ENCODE measurements at regions not wholly inside any gene's neighbourhood (a gene's known extent, or its start where the extent isn't known, plus 50 kb on each side); places are given as distances from the start of the nearest gene placed in this dataset.

DNA sequence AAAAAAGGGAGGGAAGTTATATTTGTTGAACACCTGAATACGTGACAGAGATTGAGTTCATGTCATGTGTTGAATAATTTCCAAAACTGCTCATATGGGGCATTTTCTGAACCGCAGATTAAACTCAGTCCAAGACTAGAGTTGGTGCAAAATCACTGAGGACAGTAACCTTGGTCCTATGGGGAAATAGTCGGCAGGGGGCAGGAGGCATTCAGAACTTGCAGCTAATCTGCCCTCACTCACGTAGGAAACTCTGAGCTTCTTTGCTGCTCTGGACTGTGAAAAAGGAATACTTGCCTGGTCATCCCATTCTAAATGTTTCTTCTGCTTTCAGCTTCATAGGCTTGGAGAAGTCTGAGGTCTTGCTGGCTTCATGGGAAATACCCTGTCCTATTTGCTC is 228.3 kb upstream of the ZP4 start:
- Histone ChIP-seq H3K4me3 (no peak overlapping the region), H3K4me2 (no peak overlapping the region), H3K9me3 (no peaks in the 10 kb centered on the region), H3K27ac (no peak overlapping the region), H3K4me1 (no peaks in the 10 kb centered on the region)
- FAIRE-seq (no peak), DNase-seq (ENCODE audit: low read depth in 1 of 2, low spot score in 1 of 2) (no peak), ATAC-seq (no peak)
- TF ChIP-seq SMC3 (IDR thresholded peaks at IDR 0.05) = no peak
- no peak for TF ChIP-seq FOXS1 (CRISPR knock-in tag; IDR thresholded peaks at IDR 0.05)
- TF ChIP-seq, protein P1, sequence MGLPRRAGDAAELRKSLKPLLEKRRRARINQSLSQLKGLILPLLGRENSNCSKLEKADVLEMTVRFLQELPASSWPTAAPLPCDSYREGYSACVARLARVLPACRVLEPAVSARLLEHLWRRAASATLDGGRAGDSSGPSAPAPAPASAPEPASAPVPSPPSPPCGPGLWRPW (IDR thresholded peaks at IDR 0.05) = no peak
- no peak for TF ChIP-seq NR3C1 (IDR thresholded peaks at IDR 0.05)
- TF ChIP-seq JUN (IDR thresholded peaks at IDR 0.05) = no peak
- no peak for TF ChIP-seq CBX8 (IDR thresholded peaks at IDR 0.05)
- no peak for TF ChIP-seq ZSCAN20 (CRISPR knock-in tag; IDR thresholded peaks at IDR 0.05)
- TF ChIP-seq, protein P2, sequence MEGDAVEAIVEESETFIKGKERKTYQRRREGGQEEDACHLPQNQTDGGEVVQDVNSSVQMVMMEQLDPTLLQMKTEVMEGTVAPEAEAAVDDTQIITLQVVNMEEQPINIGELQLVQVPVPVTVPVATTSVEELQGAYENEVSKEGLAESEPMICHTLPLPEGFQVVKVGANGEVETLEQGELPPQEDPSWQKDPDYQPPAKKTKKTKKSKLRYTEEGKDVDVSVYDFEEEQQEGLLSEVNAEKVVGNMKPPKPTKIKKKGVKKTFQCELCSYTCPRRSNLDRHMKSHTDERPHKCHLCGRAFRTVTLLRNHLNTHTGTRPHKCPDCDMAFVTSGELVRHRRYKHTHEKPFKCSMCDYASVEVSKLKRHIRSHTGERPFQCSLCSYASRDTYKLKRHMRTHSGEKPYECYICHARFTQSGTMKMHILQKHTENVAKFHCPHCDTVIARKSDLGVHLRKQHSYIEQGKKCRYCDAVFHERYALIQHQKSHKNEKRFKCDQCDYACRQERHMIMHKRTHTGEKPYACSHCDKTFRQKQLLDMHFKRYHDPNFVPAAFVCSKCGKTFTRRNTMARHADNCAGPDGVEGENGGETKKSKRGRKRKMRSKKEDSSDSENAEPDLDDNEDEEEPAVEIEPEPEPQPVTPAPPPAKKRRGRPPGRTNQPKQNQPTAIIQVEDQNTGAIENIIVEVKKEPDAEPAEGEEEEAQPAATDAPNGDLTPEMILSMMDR (IDR thresholded peaks at IDR 0.05) = no peak
- ChIA-PET POLR2A (no interaction called here), CTCF (no interaction called here)
- 3% methylated on average over 4 of the region's 4 CpGs for WGBS (ENCODE audit: missing lambda C conversion rate)

DNA sequence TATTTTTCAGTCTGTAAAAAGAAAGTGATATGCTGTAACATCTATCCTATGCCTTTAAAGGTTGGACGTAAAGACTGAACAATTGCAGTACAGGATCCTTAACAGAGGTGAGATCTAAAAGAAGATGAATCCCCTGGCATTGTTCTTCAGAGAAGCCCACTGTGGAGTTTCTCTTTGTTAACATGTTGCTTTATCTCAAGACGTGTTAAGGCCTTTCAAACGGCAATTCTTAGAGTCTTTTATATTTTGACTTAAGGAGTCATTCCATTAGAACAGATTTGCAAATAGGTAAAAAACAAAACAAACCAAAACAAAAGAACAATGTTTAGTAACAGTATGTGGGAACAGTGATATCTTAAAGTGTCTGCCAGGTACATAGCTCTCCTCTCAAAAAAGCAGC is 225.1 kb upstream of the ZP4 start:
- 20% methylated on average over 3 of the region's 3 CpGs for WGBS (ENCODE audit: missing lambda C conversion rate)
- ChIA-PET POLR2A (no interaction called here), CTCF (no interaction called here)
- Histone ChIP-seq H3K4me2 (no peak overlapping the region), H3K4me3 (no peak overlapping the region), H3K9me3 (no peaks in the 10 kb centered on the region), H3K27ac (no peak overlapping the region), H3K4me1 (no peaks in the 10 kb centered on the region)
- no peak for DNase-seq (ENCODE audit: low read depth in 1 of 2, low spot score in 1 of 2)
- TF ChIP-seq POLR2AphosphoS2 (conservative IDR thresholded peaks at IDR 0.05; ENCODE audit: low read length) (no peak), RNF2 (IDR thresholded peaks at IDR 0.05; ENCODE audit: borderline replicate concordance, low read depth) (no peak), MYC (IDR thresholded peaks at IDR 0.05; ENCODE audit: borderline replicate concordance, low read length) (no peak), JUNB (IDR thresholded peaks at IDR 0.05) (no peak), ZNF302 (CRISPR knock-in tag; IDR thresholded peaks at IDR 0.05) (no peak), FOSB (CRISPR knock-in tag; IDR thresholded peaks at IDR 0.05) (no peak)
- TF ChIP-seq, protein P3, sequence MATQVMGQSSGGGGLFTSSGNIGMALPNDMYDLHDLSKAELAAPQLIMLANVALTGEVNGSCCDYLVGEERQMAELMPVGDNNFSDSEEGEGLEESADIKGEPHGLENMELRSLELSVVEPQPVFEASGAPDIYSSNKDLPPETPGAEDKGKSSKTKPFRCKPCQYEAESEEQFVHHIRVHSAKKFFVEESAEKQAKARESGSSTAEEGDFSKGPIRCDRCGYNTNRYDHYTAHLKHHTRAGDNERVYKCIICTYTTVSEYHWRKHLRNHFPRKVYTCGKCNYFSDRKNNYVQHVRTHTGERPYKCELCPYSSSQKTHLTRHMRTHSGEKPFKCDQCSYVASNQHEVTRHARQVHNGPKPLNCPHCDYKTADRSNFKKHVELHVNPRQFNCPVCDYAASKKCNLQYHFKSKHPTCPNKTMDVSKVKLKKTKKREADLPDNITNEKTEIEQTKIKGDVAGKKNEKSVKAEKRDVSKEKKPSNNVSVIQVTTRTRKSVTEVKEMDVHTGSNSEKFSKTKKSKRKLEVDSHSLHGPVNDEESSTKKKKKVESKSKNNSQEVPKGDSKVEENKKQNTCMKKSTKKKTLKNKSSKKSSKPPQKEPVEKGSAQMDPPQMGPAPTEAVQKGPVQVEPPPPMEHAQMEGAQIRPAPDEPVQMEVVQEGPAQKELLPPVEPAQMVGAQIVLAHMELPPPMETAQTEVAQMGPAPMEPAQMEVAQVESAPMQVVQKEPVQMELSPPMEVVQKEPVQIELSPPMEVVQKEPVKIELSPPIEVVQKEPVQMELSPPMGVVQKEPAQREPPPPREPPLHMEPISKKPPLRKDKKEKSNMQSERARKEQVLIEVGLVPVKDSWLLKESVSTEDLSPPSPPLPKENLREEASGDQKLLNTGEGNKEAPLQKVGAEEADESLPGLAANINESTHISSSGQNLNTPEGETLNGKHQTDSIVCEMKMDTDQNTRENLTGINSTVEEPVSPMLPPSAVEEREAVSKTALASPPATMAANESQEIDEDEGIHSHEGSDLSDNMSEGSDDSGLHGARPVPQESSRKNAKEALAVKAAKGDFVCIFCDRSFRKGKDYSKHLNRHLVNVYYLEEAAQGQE (IDR thresholded peaks at IDR 0.05) = no peak
- TF ChIP-seq, protein P4, sequence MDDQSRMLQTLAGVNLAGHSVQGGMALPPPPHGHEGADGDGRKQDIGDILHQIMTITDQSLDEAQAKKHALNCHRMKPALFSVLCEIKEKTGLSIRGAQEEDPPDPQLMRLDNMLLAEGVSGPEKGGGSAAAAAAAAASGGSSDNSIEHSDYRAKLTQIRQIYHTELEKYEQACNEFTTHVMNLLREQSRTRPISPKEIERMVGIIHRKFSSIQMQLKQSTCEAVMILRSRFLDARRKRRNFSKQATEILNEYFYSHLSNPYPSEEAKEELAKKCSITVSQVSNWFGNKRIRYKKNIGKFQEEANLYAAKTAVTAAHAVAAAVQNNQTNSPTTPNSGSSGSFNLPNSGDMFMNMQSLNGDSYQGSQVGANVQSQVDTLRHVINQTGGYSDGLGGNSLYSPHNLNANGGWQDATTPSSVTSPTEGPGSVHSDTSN (IDR thresholded peaks at IDR 0.05) = no peak
- TF ChIP-seq, protein P5, sequence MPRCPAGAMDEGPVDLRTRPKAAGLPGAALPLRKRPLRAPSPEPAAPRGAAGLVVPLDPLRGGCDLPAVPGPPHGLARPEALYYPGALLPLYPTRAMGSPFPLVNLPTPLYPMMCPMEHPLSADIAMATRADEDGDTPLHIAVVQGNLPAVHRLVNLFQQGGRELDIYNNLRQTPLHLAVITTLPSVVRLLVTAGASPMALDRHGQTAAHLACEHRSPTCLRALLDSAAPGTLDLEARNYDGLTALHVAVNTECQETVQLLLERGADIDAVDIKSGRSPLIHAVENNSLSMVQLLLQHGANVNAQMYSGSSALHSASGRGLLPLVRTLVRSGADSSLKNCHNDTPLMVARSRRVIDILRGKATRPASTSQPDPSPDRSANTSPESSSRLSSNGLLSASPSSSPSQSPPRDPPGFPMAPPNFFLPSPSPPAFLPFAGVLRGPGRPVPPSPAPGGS (IDR thresholded peaks at IDR 0.05) = no peak
- TF ChIP-seq, protein P6, sequence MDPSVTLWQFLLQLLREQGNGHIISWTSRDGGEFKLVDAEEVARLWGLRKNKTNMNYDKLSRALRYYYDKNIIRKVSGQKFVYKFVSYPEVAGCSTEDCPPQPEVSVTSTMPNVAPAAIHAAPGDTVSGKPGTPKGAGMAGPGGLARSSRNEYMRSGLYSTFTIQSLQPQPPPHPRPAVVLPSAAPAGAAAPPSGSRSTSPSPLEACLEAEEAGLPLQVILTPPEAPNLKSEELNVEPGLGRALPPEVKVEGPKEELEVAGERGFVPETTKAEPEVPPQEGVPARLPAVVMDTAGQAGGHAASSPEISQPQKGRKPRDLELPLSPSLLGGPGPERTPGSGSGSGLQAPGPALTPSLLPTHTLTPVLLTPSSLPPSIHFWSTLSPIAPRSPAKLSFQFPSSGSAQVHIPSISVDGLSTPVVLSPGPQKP (IDR thresholded peaks at IDR 0.05; ENCODE audit: low read depth, low read length) = no peak
- no peak for FAIRE-seq
- no peak for ATAC-seq
